ENCODE measurements at regions not wholly inside any gene's neighbourhood (a gene's known extent, or its start where the extent isn't known, plus 50 kb on each side); places are given as distances from the start of the nearest gene placed in this dataset.
A peak's percentile ranks its signal among the peaks of the same experiment; 100 is the strongest.

DNA sequence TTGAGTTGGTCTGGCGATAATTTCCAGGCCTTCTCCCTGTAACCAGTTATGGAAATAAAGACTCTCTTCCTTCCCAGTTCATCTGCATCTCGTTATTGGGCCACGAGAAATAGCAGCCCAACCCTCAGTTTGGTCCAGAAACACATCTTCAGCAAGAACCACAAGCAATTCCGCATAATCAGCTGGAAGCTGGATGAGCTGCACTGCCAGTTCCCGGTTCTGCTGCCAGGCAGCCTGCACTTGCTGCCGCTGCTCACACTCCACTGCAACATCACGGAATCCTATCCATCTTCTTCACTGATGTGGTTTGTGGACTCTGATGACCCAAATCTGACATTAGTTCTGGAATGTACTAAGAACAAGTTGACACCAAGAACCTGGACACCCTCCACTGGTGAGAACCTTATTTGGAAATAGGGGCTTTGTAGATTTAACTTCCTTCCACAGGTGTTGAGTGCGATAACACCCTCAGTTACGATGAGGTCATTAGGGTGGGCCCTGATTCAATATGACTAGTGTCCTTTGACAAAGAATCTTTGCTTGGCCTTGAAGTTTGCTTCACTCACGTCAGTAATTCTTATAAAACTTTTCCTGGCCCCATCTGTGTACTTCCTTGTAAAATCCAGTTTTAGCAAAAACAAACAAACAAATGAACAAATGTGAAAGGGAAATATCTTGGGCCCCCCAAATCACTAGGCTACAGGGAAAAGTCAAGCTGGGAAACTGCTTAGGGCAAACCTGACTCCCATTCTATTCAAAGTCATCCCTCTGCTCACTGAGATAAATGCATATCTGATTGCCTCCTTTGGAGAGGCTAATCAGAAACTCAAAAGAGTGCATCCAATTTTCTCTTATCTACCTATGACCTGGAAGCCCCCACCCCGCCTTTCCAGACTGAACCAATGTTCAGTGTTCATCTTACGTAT is 221.9 kb upstream of the PROK2 start:
- no peak for DNase-seq

DNA sequence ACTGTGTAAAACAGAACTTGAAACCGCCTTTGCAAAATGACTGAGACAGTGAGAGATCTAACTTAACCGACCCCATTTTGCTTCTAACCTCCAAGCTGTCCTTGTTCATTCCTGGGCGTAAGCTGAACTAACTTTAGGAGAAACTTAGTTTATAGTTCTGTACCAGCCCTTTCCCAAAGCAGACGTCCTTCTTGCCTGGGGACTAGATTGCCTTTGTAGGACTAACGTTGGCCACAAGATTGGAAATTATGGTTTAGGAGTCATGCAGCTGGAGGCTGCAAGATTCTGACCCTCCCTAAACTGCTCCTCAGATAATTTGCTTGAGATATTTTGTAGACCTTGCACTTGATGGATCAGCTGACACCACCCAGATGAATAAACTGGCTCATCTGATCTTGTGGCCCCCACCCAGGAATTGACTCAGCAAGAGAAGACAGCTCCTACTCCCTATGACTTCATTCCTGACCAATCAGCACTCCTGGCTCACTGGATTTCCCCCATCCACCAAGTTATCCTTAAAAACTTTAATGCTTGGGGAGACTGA is 219.9 kb upstream of the PROK2 start:
- peaks cover 21% of the 10 kb centered on the region for H3K9me3 Mint-ChIP-seq
- no peak overlapping the region for H3K4me3 Mint-ChIP-seq
- Histone ChIP-seq H3K9me3 (ENCODE audit: control insufficient read depth, low read length) (peaks cover 37% of the 10 kb centered on the region), H3K4me3 (ENCODE audit: low read length) (no peak overlapping the region), H3K4me1 (ENCODE audit: control insufficient read depth, insufficient read depth, low read length) (peaks cover 4% of the 10 kb centered on the region), H3K36me3 (ENCODE audit: control insufficient read depth, insufficient read depth, low read length) (no peaks in the 10 kb centered on the region), H3K27me3 (ENCODE audit: control insufficient read depth, insufficient read depth, low read length, poor library complexity, severe bottlenecking) (no peaks in the 10 kb centered on the region), H3K9ac (ENCODE audit: extremely low read depth, low read length, poor library complexity, severe bottlenecking) (no peak overlapping the region), H3K27ac (ENCODE audit: low read depth, low read length) (no peak overlapping the region)
- no peaks in the 10 kb centered on the region for H3K27me3 Mint-ChIP-seq (ENCODE audit: insufficient read depth)
- H3K27ac Mint-ChIP-seq: no peak overlapping the region
- H3K36me3 Mint-ChIP-seq (ENCODE audit: low read depth): peaks cover 3% of the 10 kb centered on the region
- H3K4me1 Mint-ChIP-seq: peaks cover 23% of the 10 kb centered on the region
- TF ChIP-seq, protein P1, sequence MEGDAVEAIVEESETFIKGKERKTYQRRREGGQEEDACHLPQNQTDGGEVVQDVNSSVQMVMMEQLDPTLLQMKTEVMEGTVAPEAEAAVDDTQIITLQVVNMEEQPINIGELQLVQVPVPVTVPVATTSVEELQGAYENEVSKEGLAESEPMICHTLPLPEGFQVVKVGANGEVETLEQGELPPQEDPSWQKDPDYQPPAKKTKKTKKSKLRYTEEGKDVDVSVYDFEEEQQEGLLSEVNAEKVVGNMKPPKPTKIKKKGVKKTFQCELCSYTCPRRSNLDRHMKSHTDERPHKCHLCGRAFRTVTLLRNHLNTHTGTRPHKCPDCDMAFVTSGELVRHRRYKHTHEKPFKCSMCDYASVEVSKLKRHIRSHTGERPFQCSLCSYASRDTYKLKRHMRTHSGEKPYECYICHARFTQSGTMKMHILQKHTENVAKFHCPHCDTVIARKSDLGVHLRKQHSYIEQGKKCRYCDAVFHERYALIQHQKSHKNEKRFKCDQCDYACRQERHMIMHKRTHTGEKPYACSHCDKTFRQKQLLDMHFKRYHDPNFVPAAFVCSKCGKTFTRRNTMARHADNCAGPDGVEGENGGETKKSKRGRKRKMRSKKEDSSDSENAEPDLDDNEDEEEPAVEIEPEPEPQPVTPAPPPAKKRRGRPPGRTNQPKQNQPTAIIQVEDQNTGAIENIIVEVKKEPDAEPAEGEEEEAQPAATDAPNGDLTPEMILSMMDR (conservative IDR thresholded peaks at IDR 0.05): no peak
- no peak for DNase-seq
- 88 to 92% methylated on average over 5 of the region's 5 CpGs for WGBS, 2 experiments (ENCODE audit: insufficient coverage in 1 of 2, insufficient read length in 1 of 2)

More for the DNA sequence above, 221.9 kb upstream of the PROK2 start:
- peaks cover 4% of the 10 kb centered on the region for H3K4me1 ChIP-seq (ENCODE audit: control insufficient read depth, insufficient read depth, low read length)
- TF ChIP-seq, protein P1 (conservative IDR thresholded peaks at IDR 0.05): no peak
- Mint-ChIP-seq H3K4me1 (peaks cover 23% of the 10 kb centered on the region), H3K9me3 (peaks cover 21% of the 10 kb centered on the region), H3K27ac (no peak overlapping the region), H3K36me3 (ENCODE audit: low read depth) (peaks cover 3% of the 10 kb centered on the region), H3K4me3 (no peak overlapping the region), H3K27me3 (ENCODE audit: insufficient read depth) (no peaks in the 10 kb centered on the region)
- peaks cover 37% of the 10 kb centered on the region for H3K9me3 ChIP-seq (ENCODE audit: control insufficient read depth, low read length)
- no peak overlapping the region for H3K9ac ChIP-seq (ENCODE audit: extremely low read depth, low read length, poor library complexity, severe bottlenecking)
- no peaks in the 10 kb centered on the region for H3K36me3 ChIP-seq (ENCODE audit: control insufficient read depth, insufficient read depth, low read length)
- H3K27ac ChIP-seq (ENCODE audit: low read depth, low read length): no peak overlapping the region
- 93 to 95% methylated on average over 10 to 12 of the region's 12 CpGs for WGBS, 2 experiments (ENCODE audit: insufficient coverage in 1 of 2, insufficient read length in 1 of 2)
- H3K4me3 ChIP-seq (ENCODE audit: low read length): peak overlapping the region; percentile 49
- H3K27me3 ChIP-seq (ENCODE audit: control insufficient read depth, insufficient read depth, low read length, poor library complexity, severe bottlenecking): no peaks in the 10 kb centered on the region

DNA sequence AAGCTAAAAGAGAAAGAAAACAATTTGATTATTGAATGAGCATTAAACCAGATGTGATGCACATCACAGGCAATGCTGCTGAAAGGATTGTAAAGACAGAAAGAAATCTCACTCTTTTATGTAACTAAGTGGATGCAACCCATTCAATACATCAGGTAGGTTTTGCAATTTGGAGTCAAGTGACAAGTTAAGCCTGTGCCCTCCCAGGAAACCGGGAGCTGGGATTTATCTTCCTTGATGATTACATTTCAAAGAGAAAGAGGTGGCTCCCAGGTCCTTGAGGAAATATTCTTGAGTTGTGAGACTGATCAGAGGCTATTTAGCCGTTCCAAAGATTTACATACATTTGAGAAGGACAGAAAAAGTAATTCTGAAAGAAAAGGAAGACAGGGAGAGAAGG is 219.0 kb upstream of the PROK2 start:
- peaks cover 21% of the 10 kb centered on the region for H3K9me3 Mint-ChIP-seq
- peaks cover 23% of the 10 kb centered on the region for H3K4me1 Mint-ChIP-seq
- H3K27ac Mint-ChIP-seq: no peak overlapping the region
- H3K4me3 Mint-ChIP-seq: no peak overlapping the region
- Histone ChIP-seq H3K36me3 (ENCODE audit: control insufficient read depth, insufficient read depth, low read length) (no peaks in the 10 kb centered on the region), H3K9ac (ENCODE audit: extremely low read depth, low read length, poor library complexity, severe bottlenecking) (no peak overlapping the region), H3K9me3 (ENCODE audit: control insufficient read depth, low read length) (peaks cover 37% of the 10 kb centered on the region), H3K27ac (ENCODE audit: low read depth, low read length) (no peak overlapping the region), H3K4me3 (ENCODE audit: low read length) (no peak overlapping the region), H3K27me3 (ENCODE audit: control insufficient read depth, insufficient read depth, low read length, poor library complexity, severe bottlenecking) (no peaks in the 10 kb centered on the region), H3K4me1 (ENCODE audit: control insufficient read depth, insufficient read depth, low read length) (peaks cover 4% of the 10 kb centered on the region)
- TF ChIP-seq, protein P1 (conservative IDR thresholded peaks at IDR 0.05): no peak
- peaks cover 3% of the 10 kb centered on the region for H3K36me3 Mint-ChIP-seq (ENCODE audit: low read depth)
- 27 to 36% methylated on average over 2 of the region's 2 CpGs for WGBS, 2 experiments (ENCODE audit: insufficient coverage in 1 of 2, insufficient read length in 1 of 2)
- no peaks in the 10 kb centered on the region for H3K27me3 Mint-ChIP-seq (ENCODE audit: insufficient read depth)
- no peak for DNase-seq
